H1 (cell line): ENCODE measurements at regions not wholly inside any gene's neighbourhood (a gene's known extent, or its start where the extent isn't known, plus 50 kb on each side); places are given as distances from the start of the nearest gene placed in this dataset.

Experiments used
- CTCF ChIP-seq, 3 experiments: IDR thresholded peaks; 1 replicate in 2 of 3; 2 replicates in 1 of 3; pipeline versions ENCODE4 v1.5.1 to v1.6.1; 2011; ENCODE audit warnings: low read length in 3 of 3, mild to moderate bottlenecking in 3 of 3, inconsistent platforms in 2 of 3, low read depth in 1 of 3, moderate library complexity in 1 of 3; ENCODE audit not compliant: insufficient read depth in 1 of 3; ENCODE audit errors: control extremely low read depth in 1 of 3
- EP300 ChIP-seq, 2 experiments: IDR thresholded peaks; 1 replicate in 1 of 2; 2 replicates in 1 of 2; pipeline ENCODE4 v1.6.1; 2011 to 2012; ENCODE audit warnings: low read depth in 2 of 2, low read length in 2 of 2, mild to moderate bottlenecking in 2 of 2, borderline replicate concordance in 1 of 2, inconsistent platforms in 1 of 2, moderate library complexity in 1 of 2
- POLR2A ChIP-seq, 2 experiments: IDR thresholded peaks; 1 replicate in 1 of 2; 2 replicates in 1 of 2; pipeline ENCODE4 v1.6.1; 2011; ENCODE audit warnings: low read depth in 2 of 2, low read length in 2 of 2, mild to moderate bottlenecking in 2 of 2; ENCODE audit errors: control extremely low read depth in 1 of 2

- TF ChIP-seq CTCF (IDR thresholded peaks at IDR 0.05; ENCODE audit: control extremely low read depth in 1 of 3, insufficient read depth in 1 of 3, low read depth in 1 of 3, low read length in 3 of 3) (no peak), POLR2A (IDR thresholded peaks at IDR 0.05; ENCODE audit: control extremely low read depth in 1 of 2, low read depth in 2 of 2, low read length in 2 of 2) (no peak), EP300 (IDR thresholded peaks at IDR 0.05; ENCODE audit: borderline replicate concordance in 1 of 2, low read depth in 2 of 2, low read length in 2 of 2) (no peak)
Measured at GRCh38 chr14:34241185-34241711, 220.8 kb downstream of the SPTSSA start.
